ENCODE measurements at regions not wholly inside any gene's neighbourhood (a gene's known extent, or its start where the extent isn't known, plus 50 kb on each side); places are given as distances from the start of the nearest gene placed in this dataset.

- no peak for DNase-seq (ENCODE audit: low read depth, low spot score)
Observed at GRCh38 chr2:196315388-196316049, 144.1 kb upstream of the STK17B start.

GRCh38 chr2:196316050-196316430, 144.7 kb upstream of the STK17B start:
- no peak for DNase-seq (ENCODE audit: low read depth, low spot score)

GRCh38 chr2:196318517-196319377, 147.4 kb upstream of the STK17B start:
- peak; percentile 8 for DNase-seq (ENCODE audit: low read depth, low spot score)

GRCh38 chr2:196322973-196323810, 151.8 kb upstream of the STK17B start:
- no peak for DNase-seq (ENCODE audit: low read depth, low spot score)

DNA sequence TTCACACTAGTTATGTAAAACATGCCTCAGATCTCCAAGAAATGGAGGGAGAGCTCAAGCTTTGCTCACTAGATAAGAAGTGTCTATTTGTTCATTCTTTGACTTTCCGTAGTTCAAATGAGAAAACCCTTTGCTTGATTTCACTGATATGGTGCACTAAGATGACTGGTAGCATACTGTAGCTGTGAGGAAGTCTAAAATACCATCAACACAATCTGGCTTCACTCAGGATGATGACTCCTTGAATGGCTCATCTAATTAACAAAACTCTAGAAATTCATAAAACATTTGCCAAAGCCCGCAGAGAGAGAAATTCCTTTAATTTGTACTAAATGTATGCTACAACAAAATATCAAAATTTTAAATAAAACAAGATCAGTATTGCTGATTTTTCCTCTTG, 152.8 kb upstream of the STK17B start:
- no peak for DNase-seq (ENCODE audit: low read depth, low spot score)

DNA sequence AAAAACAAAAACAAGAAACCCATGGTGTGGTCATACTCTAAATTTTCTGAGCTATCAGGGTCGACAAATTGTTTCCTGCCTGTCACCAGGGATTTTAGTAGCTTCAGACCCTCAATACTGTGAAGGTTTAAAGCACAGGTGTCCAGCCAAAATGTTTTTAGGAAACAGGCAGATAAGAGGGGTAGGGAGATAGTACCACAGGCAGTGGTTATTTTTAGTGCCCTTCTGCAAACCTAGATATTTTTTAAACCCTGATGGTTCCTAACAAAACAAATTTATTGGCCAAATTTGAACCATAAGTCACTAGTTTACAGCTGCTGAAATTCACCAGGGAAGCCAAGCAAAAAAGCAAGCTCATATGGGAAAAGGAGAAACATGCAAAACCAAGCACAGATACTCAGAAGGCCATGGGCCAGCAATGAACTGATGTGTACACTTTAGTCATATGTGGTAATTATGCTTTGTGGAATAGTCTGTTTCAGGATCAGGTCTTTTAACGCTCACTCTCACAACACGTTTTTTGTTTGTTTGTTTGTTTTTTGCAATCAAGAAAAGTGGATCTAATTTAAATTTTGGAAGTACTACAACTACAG, 156.8 kb upstream of the STK17B start:
- no peak for DNase-seq (ENCODE audit: low read depth, low spot score)

DNA sequence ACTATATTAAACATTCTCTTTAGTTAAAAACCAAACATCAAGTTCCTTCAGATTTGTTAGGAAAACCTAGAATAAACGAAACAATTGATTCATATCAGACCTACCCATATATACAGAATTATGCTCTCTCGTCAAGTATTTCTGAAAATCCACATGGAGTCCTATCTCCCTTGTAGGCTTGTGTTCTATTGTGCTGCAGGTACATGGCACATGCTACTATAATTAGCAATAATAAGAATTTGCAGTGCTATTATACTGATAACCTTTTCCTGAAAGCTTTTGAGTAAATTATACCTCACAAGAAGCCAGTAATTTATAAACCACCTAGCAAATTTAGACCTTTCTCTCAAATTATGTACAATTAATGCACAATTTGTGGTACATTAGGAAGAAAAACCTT, 158.6 kb upstream of the STK17B start:
- DNase-seq (ENCODE audit: low read depth, low spot score) = no peak

GRCh38 chr2:196330645-196331044, 159.3 kb upstream of the STK17B start:
- DNase-seq (ENCODE audit: low read depth, low spot score) = no peak

DNA sequence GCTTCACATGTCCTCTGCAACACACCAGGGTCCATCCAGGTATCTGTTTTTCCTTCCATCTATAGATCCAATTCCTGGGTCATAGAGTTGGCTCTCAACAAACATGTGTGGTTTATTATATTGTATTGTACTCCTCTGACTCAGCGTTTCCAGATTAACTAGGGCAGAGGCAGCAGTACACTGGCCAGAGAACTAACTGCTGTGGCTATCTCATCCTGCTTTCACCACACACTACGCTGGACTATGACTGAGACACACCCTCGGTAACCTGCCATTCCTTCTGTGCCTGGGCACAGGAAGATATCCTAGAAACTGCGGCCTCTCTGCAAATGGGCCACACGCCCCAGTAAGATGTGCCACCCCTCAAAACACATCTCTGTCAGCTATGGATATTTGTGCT, 159.8 kb upstream of the STK17B start:
- DNase-seq (ENCODE audit: low read depth, low spot score) = no peak

- no peak for DNase-seq (ENCODE audit: low read depth, low spot score)
Observed at GRCh38 chr2:196331851-196332250, 160.5 kb upstream of the STK17B start.

GRCh38 chr2:196333397-196333796, 162.0 kb upstream of the STK17B start:
- no peak for DNase-seq (ENCODE audit: low read depth, low spot score)

DNA sequence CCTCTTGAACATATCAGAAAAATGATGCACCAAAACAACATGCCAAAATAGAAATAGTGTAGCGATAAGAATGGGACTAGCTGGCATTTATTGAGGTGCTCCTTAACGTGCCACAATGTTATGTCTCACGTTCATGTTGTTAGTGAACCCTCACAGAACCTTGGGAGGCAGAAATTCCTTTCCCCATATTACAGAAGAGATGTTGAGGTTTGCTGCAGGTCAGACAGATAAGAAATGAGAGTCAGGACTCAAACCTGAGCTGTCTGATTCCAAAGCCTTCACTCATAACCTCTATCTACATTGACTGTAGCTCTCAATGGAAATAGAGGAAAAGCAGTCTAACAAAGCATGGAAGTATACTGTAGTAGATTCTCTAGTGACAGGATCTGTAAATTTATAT, 163.3 kb upstream of the STK17B start:
- DNase-seq (ENCODE audit: low read depth, low spot score) = no peak

DNA sequence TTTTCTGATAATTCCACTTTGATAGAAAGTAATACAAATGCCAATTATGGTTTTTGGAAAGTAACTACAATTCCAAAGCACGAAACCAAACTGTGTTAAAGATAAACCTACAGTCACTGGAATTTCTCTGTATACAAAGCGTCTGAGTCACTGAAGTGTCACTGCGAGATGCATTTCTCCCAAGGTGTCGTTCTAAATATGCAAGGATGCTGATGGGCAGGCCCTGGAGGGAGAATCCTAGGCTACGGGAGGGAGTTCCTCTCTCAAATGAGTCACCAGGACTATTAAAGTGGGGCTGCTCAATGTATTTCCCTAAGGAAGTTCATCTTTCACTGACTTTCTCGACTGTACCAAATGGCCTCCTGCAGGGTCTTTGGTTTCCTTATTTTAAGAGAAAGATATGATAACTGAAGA, 163.8 kb upstream of the STK17B start:
- DNase-seq (ENCODE audit: low read depth, low spot score) = peak; percentile 19

DNA sequence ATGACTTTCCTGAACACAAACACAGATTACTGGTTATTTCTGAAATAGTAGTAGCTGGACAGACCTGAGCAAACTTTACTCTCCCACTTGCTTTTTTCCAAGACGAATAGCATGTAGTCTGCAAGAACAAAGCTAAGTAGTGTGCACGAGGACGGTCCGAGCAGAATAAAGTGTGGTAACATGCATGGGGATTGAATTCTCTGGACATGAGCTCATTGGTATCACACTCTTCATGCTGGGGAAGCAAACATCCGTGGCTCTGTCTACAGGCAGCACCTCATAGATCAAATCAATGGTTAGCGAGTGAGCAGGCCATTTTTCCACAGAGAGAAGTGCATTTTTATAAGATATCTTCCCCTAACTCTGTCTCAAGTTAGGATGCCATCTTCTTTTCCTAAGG, 164.8 kb upstream of the STK17B start:
- no peak for DNase-seq (ENCODE audit: low read depth, low spot score)

DNA sequence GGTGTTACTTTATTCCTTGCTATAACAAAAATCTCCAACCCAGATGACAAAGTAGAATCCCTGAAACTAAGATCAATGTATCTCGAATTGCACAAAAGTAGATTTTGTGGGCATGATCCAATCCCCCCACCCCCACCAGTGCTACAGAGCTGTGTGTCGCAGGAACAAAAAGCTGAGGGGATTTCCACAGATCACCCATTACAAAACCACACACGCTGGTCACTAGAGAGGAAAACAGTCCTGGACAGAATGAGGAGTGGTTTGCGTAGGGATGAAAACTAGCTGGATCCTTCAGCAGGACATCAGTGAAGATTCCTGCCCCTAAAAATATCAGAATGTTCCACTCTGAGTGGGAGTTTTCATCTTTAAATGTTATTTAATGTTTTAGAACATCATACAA, 165.3 kb upstream of the STK17B start:
- no peak for DNase-seq (ENCODE audit: low read depth, low spot score)

GRCh38 chr2:196337208-196337953, 166.0 kb upstream of the STK17B start:
- DNase-seq (ENCODE audit: low read depth, low spot score) = no peak

DNA sequence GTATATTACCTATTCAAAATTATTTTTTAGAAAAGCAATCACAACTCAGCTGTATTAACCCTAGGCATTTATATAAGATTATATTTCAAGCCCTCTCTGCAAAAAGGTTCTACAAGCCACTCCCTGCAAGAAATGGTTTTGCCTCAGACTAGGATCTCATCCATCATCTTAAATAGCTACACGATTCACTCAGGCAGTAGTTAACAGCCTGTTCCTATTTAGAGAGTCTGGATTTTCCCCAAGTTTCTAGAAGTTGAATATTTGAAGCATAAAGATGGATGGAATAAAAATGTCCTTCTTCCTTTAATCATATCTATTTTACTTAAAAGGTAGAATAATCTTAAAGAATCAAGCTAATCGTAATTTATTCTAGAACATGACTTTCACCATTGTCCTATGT, 167.1 kb upstream of the STK17B start:
- DNase-seq (ENCODE audit: low read depth, low spot score) = no peak

- no peak for DNase-seq (ENCODE audit: low read depth, low spot score)
Observed at GRCh38 chr2:196341277-196341841, 170.0 kb upstream of the STK17B start.

- no peak for DNase-seq (ENCODE audit: low read depth, low spot score)
Observed at GRCh38 chr2:196344397-196344796, 173.0 kb upstream of the STK17B start.

GRCh38 chr2:196353717-196354116, 182.3 kb upstream of the STK17B start:
- no peak for DNase-seq (ENCODE audit: low read depth, low spot score)

- no peak for DNase-seq (ENCODE audit: low read depth, low spot score)
Observed at GRCh38 chr2:196354186-196354585, 182.8 kb upstream of the STK17B start.

All from ELF-1 (cell line).